Activated naive CD4-positive, alpha-beta T cell treated with anti-CD3 and anti-CD28 coated beads, Interleukin-2, amount 50 U/mL, for 72 hours (primary cell): ENCODE measurements at regions not wholly inside any gene's neighbourhood (a gene's known extent, or its start where the extent isn't known, plus 50 kb on each side); places are given as distances from the start of the nearest gene placed in this dataset.
"Not testable (repeated sequence)": the region's sequence is repeated elsewhere in the genome, so short reads cannot be mapped to it uniquely, and the experiment has no call there.

Source experiments
- ATAC-seq, 2 donors: fragments of 150-1000 bp; cut with Tn5 transposase; 2 replicates each; pipeline ENCODE4 v1.10.0; 2021; ENCODE audit warnings: mild to moderate bottlenecking in 2 of 2, moderate library complexity in 2 of 2
- DNase-seq, 2 donors: peaks; one replicate each; pipeline ENCODE4 v3.0.0; 2021 to 2022; ENCODE audit warnings: low spot score in 2 of 2
- H3K27ac Mint-ChIP-seq, 2 donors: one replicate each; pipeline ENCODE4 v1.8.0; 2022; ENCODE audit warnings: mild to moderate bottlenecking in 2 of 2, mixed read lengths in 2 of 2
- H3K36me3 Mint-ChIP-seq, 2 donors: one replicate each; pipeline ENCODE4 v1.8.0; 2022; ENCODE audit warnings: mixed read lengths in 2 of 2
- H3K9me3 Mint-ChIP-seq, 2 donors: one replicate each; pipeline ENCODE4 v1.8.0; 2022; ENCODE audit warnings: mixed read lengths in 2 of 2

GRCh38 chrX:25733148-25733547 is 405.0 kb upstream of the MAGEB18 start:
- DNase-seq, result no peak
- H3K9me3 Mint-ChIP-seq, result peaks cover 0 to 4% of the 10 kb centered on the region in 2 donors
- no peak overlapping the region for H3K27ac Mint-ChIP-seq
- no peaks in the 10 kb centered on the region for H3K36me3 Mint-ChIP-seq
- no peak for ATAC-seq

GRCh38 chrX:25737540-25737939 is 400.6 kb upstream of the MAGEB18 start:
- Mint-ChIP-seq H3K27ac (no peak overlapping the region), H3K9me3 (peaks cover 0 to 4% of the 10 kb centered on the region in 2 donors), H3K36me3 (no peaks in the 10 kb centered on the region)
- no peak for DNase-seq
- ATAC-seq, result no peak

- no peak for ATAC-seq
- H3K36me3 Mint-ChIP-seq, result no peaks in the 10 kb centered on the region
- no peak for DNase-seq
- H3K9me3 Mint-ChIP-seq, result peaks cover 0 to 4% of the 10 kb centered on the region in 2 donors
- no peak overlapping the region for H3K27ac Mint-ChIP-seq
Measured at GRCh38 chrX:25742334-25742733, 395.8 kb upstream of the MAGEB18 start.

- Mint-ChIP-seq H3K36me3 (no peaks in the 10 kb centered on the region), H3K9me3 (no peaks in the 10 kb centered on the region), H3K27ac (no peak overlapping the region)
- DNase-seq (no peak), ATAC-seq (no peak)
Measured at GRCh38 chrX:25754399-25754798, 383.7 kb upstream of the MAGEB18 start.

- no peak for ATAC-seq
Measured at GRCh38 chrX:25755194-25755593, 382.9 kb upstream of the MAGEB18 start.

GRCh38 chrX:25762656-25763055 is 375.5 kb upstream of the MAGEB18 start:
- ATAC-seq (no peak), DNase-seq (no peak)
- H3K27ac Mint-ChIP-seq, result no peak overlapping the region
- no peaks in the 10 kb centered on the region for H3K9me3 Mint-ChIP-seq
- no peaks in the 10 kb centered on the region for H3K36me3 Mint-ChIP-seq

More at GRCh38 chrX:25755194-25755593, 382.9 kb upstream of the MAGEB18 start:
- Mint-ChIP-seq H3K27ac (no peak overlapping the region), H3K36me3 (no peaks in the 10 kb centered on the region), H3K9me3 (no peaks in the 10 kb centered on the region)
- DNase-seq, result no peak

GRCh38 chrX:25771853-25772252 is 366.3 kb upstream of the MAGEB18 start:
- not testable (repeated sequence) for ATAC-seq, H3K9me3 Mint-ChIP-seq, H3K36me3 Mint-ChIP-seq, H3K27ac Mint-ChIP-seq, DNase-seq

- not testable (repeated sequence) for H3K27ac Mint-ChIP-seq, ATAC-seq, H3K9me3 Mint-ChIP-seq, H3K36me3 Mint-ChIP-seq, DNase-seq
Measured at GRCh38 chrX:25797796-25798195, 340.3 kb upstream of the MAGEB18 start.

GRCh38 chrX:25805744-25806143 is 332.4 kb upstream of the MAGEB18 start:
- DNase-seq (no peak), ATAC-seq (no peak)
- Mint-ChIP-seq H3K9me3 (no peaks in the 10 kb centered on the region), H3K36me3 (no peaks in the 10 kb centered on the region), H3K27ac (no peak overlapping the region)

- DNase-seq (no peak), ATAC-seq (no peak)
- H3K36me3 Mint-ChIP-seq, result no peaks in the 10 kb centered on the region
- no peak overlapping the region for H3K27ac Mint-ChIP-seq
- H3K9me3 Mint-ChIP-seq, result peaks cover 0 to 4% of the 10 kb centered on the region in 2 donors
Measured at GRCh38 chrX:25807022-25807421, 331.1 kb upstream of the MAGEB18 start.

- DNase-seq, result no peak
- ATAC-seq, result no peak
- Mint-ChIP-seq H3K36me3 (no peaks in the 10 kb centered on the region), H3K27ac (no peak overlapping the region), H3K9me3 (peaks cover 0 to 4% of the 10 kb centered on the region in 2 donors)
Measured at GRCh38 chrX:25810202-25810601, 327.9 kb upstream of the MAGEB18 start.

GRCh38 chrX:25819879-25820278 is 318.3 kb upstream of the MAGEB18 start:
- ATAC-seq (no peak), DNase-seq (no peak)
- no peaks in the 10 kb centered on the region for H3K9me3 Mint-ChIP-seq
- H3K27ac Mint-ChIP-seq, result no peak overlapping the region
- no peaks in the 10 kb centered on the region for H3K36me3 Mint-ChIP-seq

GRCh38 chrX:25851141-25851540 is 287.0 kb upstream of the MAGEB18 start:
- no peak for DNase-seq
- Mint-ChIP-seq H3K36me3 (no peaks in the 10 kb centered on the region), H3K9me3 (peaks cover 0 to 8% of the 10 kb centered on the region in 2 donors), H3K27ac (no peak overlapping the region)
- ATAC-seq, result no peak

- no peak for DNase-seq
Measured at GRCh38 chrX:25853002-25853479, 285.1 kb upstream of the MAGEB18 start.

GRCh38 chrX:25858273-25858880 is 279.8 kb upstream of the MAGEB18 start:
- ATAC-seq (no peak), DNase-seq (no peak)
- Mint-ChIP-seq H3K36me3 (no peaks in the 10 kb centered on the region), H3K27ac (no peak overlapping the region), H3K9me3 (peaks cover 7 to 18% of the 10 kb centered on the region in 2 donors)

More at GRCh38 chrX:25853002-25853479, 285.1 kb upstream of the MAGEB18 start:
- Mint-ChIP-seq H3K9me3 (peaks cover 0 to 5% of the 10 kb centered on the region in 2 donors), H3K36me3 (no peaks in the 10 kb centered on the region), H3K27ac (no peak overlapping the region)
- ATAC-seq, result no peak

GRCh38 chrX:25860322-25860721 is 277.8 kb upstream of the MAGEB18 start:
- no peak for DNase-seq
- Mint-ChIP-seq H3K27ac (no peak overlapping the region), H3K9me3 (peaks cover 7 to 18% of the 10 kb centered on the region in 2 donors), H3K36me3 (no peaks in the 10 kb centered on the region)
- no peak for ATAC-seq

GRCh38 chrX:25869761-25870160 is 268.4 kb upstream of the MAGEB18 start:
- Mint-ChIP-seq H3K27ac (no peak overlapping the region), H3K9me3 (peaks cover 6 to 8% of the 10 kb centered on the region in 2 donors), H3K36me3 (no peaks in the 10 kb centered on the region)
- ATAC-seq (no peak), DNase-seq (no peak)

GRCh38 chrX:25872786-25873185 is 265.4 kb upstream of the MAGEB18 start:
- Mint-ChIP-seq H3K36me3 (no peaks in the 10 kb centered on the region), H3K27ac (no peak overlapping the region), H3K9me3 (peaks cover 6 to 8% of the 10 kb centered on the region in 2 donors)
- no peak for ATAC-seq
- DNase-seq, result no peak
